ENCODE measurements at regions not wholly inside any gene's neighbourhood (a gene's known extent, or its start where the extent isn't known, plus 50 kb on each side); places are given as distances from the start of the nearest gene placed in this dataset.

DNA sequence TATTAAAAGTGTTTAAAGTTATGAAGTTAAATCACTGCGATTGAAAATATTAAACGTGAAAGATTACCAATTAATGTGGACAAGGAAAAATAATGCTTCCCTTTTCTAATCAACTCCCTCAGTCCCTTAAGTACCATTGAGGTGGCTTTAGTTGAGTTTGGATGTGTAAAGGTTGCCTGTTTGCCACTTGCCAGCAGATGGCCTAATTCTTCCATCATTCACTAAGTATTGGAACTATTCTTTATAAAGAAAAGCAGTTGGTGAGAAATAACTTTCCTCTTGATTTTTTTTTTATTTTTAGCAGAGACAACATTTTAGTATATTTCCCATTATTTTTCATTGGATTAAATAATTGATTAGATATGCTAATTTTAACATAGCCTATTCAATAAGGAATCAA, 295.9 kb upstream of the TACR3 start:
- TF ChIP-seq BACH2 (CRISPR knock-in tag; IDR thresholded peaks at IDR 0.05; ENCODE audit: borderline replicate concordance) (no peak), ZFP3 (CRISPR knock-in tag; IDR thresholded peaks at IDR 0.05) (no peak), ESRRG (CRISPR knock-in tag; IDR thresholded peaks at IDR 0.05) (no peak), TOX (CRISPR knock-in tag; IDR thresholded peaks at IDR 0.05; ENCODE audit: borderline replicate concordance) (no peak), RARB (CRISPR knock-in tag; IDR thresholded peaks at IDR 0.05) (no peak), ZFP30 (CRISPR knock-in tag; IDR thresholded peaks at IDR 0.05) (no peak), ISL1 (CRISPR knock-in tag; IDR thresholded peaks at IDR 0.05) (no peak)

Data from SK-N-SH treated with all-trans-retinoic acid at 6 μM for 48 hours (cell line).